ENCODE measurements at regions not wholly inside any gene's neighbourhood (a gene's known extent, or its start where the extent isn't known, plus 50 kb on each side); places are given as distances from the start of the nearest gene placed in this dataset.

DNA sequence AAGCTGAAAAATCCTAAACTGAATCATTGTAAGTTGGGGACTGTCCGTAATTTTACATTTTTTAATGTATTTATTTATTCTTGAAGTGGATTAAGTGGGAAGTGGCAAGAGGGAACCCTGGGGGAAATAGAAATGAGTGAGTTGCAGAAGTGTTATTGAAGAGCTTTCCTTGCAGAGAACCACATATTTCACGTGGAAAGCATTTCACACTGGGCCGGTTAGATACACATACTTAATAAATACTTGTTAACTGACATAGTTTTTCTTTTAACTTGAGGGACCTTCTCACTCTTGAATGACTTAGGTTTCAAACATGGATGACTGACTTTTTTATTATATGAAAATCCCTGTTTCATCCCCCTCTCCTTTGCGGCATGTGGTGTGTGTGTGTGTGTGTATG lies 239.3 kb downstream of the LMO4 start:
- DNase-seq: no peak

DNA sequence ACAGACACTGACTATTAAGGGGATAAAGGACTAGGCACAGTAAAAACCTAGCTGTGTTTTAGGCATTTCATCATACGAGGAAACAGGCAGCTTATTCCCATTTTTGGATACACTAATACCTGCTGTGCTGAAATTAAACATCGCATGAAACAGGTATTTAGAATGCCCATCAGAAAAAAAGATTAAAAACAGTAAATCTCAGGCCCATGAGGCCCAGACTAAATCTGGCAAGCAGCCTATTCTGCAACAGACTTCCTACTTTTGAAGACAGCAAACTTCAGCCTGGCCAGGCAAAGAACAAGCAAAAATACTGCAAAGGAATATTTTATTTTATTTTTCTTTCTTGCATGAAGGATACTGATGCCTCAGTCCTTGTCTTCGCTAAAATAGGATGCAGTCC lies 240.2 kb downstream of the LMO4 start:
- no peak for DNase-seq

DNA sequence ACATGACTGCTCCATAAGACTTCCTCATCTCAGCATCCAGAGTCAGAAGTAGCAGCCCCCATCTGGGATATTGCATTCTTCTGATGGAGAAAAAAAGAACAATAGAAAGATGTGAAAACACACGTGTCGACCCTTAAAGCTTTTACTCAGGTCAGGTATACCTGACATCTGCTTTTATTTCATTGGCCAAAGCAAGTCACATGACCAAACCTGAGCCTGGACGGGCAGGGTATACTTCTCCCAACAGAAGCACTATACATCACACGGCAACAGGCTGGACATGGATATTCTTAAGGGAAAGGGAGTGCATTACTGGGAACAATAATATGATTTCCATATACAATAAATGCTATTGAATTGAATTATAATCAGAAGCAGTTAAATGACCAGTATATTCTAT lies 243.3 kb downstream of the LMO4 start:
- no peak for DNase-seq

DNA sequence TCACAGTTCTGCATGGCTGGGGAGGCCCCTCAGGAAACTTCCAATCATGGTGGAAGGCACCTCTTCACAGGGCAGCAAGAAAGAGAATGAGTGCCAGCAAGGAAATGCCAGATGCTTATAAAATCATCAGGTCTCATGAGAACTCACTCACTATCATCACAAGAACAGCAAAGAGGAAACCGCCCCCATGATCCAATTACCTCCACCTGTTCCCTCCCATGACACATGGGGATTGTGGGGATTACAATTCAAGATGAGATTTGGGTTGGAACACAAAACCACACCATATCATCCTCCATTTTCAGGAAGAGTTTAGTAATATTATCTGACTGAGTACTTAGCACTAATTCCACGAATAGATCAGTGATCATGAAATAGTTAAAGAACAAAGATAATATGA lies 244.2 kb downstream of the LMO4 start:
- no peak for DNase-seq

DNA sequence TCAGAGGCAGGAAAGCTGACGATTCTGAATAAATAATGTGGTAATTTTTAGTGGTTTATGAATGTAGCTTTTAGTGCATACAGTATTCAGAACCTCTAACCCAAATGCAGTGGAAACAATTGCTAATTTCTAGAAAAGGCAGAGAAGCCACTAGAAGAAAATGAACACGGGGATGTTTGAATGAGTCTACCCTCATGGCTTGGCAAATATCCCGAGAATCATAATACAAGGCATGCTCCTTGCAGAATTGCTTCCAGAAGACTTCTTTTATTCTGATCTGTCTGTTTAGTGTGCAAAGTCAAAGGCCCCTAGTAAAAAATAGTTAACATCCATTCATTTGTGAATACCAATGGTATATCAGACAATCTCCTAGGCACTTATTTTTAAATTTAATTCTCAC lies 246.8 kb downstream of the LMO4 start:
- no peak for DNase-seq

DNA sequence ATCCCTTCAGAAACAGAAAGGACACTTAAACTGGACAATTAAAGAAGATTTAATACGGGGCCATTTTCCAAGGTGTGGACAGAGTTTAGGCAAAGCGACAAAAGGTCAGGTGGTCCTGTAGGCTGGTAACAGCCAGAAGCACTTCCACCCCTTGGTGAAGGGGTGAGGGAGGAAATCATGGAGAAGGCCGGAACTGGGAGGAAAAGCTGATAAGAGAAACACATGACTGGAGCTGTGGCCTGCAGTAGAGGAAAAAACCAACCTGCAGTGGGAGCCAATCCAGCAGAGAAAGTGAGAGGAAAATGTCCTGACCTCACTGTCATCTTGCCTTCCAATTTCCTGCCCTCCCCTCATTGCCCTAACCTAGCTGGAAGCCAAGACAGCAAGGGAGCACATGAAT lies 249.8 kb downstream of the LMO4 start:
- no peak for DNase-seq

DNA sequence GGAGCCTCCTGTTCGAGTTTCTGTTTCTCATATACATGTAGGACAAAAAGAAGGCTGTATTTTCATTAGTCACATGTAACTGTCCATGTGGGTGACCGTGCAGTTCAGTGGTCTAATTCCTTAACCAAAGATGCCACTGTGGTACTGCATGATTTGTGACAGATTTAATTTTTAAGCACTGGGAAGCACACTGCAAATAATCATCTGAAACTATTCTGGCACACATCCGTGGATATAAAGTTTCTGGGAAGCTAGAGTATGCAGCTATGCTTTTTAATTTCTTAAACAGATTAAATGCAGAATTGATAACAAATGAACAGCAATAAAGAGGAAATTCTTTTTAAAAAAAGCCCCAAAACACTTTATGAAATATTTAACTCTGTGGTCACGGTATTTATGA lies 254.8 kb downstream of the LMO4 start:
- no peak for DNase-seq

DNA sequence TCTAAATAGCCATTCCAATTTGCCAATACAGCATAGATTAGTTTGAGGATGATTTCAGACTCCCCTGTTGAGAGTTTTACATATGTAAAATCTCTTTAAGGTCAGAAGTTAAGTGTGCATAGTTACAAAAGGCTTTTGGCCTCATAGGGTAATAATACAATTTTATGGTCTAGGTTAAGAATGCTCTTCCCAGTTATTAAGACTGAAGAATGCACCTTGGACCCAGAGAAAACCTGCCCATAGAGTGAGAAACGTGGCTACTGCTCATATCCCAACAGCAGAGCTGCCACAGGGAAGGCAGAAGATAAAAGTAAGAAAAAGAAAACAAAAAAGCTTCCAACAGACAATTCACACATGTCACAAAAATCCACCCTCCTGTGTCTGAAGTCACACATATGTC lies 255.9 kb downstream of the LMO4 start:
- DNase-seq: no peak

DNA sequence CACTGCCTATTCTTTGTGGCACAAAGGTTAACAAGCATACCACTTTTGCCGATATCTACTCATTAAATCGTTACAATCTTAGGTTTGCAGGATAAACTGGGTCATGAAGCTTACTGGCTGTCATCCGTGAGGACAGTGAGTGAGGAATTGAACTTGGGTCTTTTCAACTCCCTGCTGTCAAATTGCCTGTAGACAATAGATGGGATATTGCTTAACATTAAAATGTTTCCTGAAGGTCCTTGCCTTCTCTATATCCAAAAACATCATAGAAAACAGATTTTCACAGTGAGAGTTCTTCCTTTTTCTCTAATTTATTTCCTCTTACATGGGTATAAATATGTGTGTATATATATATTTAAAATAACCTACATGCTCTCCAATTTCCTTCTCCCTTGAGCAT lies 257.8 kb downstream of the LMO4 start:
- no peak for DNase-seq

DNA sequence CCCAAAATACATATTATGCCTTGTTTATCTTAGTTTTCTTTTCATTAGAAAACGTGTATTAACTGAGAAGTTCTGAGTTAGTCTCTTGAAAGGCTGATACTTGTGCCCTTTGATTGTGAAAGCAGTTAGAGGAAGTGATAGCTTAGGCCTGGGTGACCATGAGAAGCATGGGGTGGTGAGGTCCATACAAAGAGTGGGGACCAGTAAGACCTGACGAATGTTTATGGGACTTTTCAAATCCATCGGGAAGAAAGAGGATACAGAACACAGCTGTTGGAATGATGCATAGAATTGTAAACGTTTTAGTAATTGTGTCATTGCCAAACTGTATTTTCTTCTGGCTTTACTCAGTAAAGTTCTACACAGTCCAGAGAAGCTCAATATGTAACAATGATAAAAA lies 259.8 kb downstream of the LMO4 start:
- peak; percentile 72 for DNase-seq

DNA sequence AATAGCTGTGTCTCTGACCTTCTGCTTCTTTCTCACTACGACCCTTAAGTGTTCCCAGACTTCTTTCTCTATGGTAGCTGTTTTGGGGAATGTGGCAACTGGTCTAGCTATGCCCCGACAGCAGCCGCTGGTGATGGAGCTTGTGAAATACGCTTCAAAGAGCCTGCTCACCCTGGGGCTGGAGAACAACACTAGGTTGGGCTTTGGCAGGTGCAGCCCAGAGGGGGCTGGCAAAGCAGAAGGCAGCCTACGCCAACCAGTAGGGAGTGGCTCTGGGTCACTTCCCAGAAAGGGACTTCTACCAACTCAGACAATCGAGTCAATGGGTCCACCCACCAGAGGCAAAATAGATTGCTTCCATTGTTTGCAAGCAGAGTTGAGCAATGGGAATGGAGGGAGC lies 262.8 kb downstream of the LMO4 start:
- no peak for DNase-seq

DNA sequence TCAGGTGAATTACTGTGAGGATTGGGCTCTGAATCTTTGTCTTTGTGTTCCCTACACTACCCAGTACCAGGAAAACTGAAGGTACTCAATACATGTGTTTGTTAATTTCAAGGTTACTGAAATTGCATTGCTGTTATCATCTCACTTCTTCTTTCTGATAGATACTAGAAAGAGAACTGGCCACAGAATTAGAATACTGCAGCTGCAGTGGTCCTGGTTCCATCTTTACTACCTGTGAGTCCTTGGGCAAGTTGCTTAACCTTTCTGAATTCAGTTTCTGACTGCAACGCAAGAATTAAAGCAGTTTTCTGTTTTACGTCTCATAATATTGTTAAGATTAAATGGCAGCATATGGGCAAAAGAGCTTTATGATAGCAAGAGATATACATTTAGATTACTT lies 263.5 kb downstream of the LMO4 start:
- DNase-seq: peak; percentile 52

DNA sequence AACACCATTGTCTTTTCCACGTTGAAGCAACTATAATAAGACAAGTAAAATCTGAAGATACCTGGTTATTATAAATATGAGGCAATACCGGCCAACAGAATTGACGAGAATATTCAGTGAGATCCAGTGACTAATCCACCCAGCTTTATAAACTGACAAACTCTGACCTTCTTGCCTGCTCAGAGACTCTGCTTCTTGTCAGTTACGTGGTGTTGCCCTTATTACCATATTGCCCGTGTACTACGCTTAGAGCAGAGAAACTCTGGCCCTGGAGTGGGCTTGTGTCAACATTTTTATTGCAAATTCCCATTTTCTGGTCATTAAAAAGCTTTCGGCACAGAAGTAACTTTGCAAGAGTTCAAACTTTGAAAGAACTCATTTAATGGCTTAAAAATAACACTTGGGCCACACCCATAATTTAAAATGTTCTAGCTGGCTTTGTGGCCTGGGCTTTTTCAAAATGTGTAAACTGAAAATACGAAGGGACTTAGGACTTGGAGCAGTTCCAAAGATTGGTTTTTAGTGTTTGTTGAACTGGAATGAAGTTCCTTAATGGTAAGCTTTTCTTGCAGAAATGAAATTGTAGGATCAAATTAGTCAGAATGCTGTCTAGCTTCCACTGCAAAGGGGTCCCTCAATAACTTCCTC lies 266.2 kb downstream of the LMO4 start:
- DNase-seq: peak; percentile 82

DNA sequence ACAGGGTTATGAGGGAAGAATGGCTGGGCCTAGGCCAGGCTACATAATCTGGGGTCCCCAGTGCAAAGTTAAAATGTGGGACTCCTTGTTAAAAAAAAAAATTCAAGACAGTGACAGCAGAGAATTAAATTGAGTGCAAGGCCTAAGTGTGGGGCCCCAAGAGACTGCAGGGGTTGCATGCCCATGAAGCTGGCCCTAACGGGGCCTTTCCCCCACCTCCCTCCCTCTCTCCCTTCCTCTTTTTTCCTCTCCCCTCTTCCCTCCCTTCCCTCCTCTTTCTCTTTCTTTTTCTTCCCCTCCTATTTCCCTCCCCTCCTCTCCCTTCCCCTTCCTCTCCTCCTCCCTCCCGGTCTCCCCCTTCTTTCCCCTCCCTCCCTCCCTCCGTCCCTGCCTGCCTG lies 266.7 kb downstream of the LMO4 start:
- no peak for DNase-seq

DNA sequence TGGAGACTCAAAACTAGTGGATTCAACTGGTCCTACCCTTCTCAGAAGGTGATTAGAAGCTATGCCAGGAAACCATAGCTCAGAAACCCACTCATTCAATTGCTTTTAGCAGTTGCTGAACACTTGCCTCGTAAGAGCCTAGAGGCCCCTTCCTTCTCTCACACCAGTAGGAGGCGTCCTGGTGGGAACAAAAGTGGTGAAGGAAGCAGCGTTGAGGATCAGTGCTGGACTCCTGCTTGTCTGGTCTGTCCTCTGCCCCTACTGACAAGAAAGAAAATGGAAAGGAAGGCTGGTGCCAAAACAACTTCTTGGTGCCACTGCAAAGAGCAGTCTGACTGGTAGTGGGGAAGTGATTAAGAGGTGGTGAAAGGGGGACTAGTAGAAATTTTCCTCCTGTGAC lies 269.7 kb downstream of the LMO4 start:
- no peak for DNase-seq

DNA sequence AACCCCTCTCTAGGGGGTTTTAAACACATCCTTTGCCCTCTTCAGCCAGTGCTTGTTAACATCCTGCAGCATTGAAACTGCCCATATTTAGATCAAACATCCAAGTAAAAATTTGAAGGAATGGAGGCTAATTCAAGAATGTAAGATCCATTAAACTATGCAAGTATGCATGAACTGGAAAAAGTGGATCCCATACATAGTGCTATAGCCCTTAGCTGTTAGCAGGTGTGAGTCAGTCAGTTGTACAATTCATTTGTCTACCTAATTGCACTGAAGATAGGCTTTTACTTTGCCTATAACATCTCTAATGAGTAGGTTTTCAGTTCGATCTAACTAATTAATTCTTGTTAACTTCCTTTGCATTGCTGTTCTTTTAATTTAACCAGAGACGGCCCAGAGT lies 270.9 kb downstream of the LMO4 start:
- no peak for DNase-seq

DNA sequence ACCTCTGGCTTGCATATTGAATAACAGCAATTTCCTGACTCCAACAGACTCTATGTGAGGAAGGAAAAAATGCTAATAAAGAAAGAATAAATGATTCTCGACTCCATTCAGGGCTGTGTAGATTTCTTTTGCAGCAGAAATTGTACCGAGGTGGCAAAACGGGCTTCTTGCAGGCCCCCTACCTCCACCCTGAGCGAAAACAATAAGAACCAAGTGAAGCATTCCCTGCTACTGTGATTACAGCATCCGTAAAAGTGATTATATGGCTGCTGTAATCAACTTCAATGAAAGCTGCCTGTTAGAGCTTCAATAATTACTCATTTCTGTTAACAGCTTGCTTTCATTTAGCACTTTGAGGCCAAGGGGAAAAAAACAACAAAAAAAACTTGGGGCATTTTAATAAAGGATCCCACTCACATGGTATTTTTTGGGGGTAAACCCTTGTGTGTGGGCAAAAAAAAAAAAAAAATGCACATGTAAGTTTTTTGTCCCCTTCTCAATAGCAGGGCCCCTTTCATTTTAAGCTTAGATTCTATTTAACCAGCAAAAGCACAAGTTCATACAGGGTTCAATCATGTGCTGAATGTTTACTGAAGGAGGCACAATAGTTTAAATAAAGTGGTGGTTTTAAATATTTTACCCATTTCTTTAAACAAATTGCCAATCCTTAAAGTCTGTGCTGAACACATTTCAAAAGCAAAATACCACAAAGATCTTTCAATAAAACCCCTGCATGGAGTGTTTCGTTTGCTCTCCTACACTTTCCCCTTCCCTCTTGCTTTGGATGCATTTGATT lies 271.6 kb downstream of the LMO4 start:
- no peak for DNase-seq

DNA sequence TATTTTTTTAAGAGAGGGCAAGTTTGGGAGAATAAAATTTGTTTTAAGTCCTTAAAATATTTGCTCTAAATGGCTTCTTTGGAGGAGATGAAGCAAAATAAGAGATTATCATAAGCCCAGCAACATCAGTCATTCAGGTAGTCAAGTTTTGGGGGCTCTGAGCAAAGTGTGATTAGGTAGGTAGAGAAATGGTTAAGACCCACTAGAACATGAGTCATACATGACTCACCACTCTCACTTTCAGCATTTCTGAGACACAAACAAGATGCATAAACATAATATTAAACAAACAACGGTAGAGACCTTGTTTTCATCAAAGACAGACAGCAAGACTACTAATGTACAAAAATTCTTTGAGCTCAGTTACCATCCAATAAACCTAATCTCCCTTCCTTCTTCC lies 272.2 kb downstream of the LMO4 start:
- no peak for DNase-seq

DNA sequence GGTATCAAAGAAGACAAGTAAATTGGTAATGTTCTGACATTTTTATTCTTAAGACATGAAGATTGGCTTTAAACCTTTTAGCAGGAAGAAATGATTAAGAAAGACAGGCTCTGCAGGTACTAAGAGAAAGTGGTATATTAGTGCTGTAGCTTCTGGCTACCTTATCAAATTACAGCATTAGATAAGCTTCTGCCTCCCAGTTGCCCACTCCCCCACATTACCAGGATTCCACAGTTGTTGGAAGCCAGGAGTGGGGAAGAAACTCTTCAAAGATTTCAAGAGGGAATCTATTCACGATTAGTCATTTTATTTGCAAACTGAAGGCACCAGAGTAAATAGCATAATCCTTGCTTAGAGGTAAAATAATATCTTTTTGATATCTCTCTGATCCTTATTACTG lies 274.9 kb downstream of the LMO4 start:
- no peak for DNase-seq

DNA sequence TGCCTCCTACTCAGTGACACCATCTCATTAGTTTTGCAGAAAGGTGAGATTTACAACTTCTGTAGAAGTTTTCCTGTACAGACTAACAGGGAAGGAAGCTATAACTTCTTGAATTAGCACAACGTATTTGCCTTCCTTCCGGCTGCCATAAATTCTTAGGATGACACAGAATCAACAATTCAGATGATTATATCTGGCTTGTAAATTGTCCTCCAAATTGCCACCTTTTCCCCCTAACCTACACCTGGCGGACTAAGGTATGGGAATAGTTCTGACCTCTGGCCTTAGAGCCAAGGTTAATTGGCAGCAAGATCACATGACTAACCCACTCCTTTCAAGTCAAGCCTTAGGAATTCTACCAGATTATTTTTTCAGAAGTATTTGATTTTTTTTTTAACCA lies 284.3 kb downstream of the LMO4 start:
- no peak for DNase-seq

DNA sequence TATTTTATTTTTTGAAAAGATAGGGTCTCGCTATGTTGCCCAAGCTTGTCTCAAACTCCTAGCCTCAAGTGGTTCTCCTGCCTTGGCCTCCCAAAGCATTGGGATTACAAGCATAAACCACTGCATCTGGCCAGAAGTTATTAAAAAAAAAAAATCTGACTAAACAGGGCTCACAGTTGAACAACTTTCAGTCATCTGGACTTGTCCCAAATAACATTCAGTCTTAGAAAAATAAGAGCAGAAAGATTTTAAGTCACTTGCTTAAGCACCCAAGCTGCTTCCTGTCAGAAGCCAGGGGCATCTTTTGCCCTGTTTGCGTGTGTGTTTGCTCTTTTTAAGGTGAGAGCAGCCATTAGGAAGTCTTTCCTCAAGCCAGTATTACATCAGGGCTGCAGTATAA lies 286.8 kb downstream of the LMO4 start:
- DNase-seq: no peak

DNA sequence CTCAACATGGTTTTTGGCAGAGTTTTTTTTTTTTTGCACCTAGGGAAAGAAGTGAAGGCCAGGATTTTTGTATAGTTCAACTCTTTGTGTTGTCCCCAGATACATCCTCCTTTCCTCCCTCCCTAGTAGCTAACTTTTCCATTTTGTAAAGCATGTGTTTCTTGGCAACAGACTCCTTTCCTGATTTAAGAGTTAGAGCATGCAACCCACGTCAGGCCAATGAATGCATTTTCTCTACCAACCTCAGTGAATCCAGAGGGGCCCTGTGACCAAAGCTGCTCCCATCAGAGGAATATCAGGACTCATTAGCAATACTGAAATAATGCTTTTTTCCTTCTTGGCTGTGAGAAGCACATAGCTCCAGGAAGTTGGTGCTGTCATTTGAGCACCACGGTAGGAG lies 287.2 kb downstream of the LMO4 start:
- no peak for DNase-seq

DNA sequence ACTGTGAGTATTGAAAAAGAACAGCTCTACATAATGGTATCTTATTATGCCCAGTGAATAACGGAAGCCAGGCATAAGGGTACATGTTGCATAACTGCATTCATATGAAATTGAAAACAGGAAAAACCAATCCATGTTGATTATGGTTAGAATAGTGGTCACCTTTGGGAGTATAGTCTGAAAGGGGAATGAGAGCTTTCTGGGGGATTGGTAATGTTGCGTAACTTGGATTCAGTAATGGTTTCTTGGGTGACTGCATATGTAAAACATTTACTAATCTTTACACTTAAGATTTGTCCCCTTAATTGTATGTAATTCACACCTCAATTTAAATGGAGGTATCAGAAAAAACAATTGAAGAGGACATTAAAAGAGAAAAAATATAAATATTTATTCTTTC lies 292.1 kb downstream of the LMO4 start:
- peak; percentile 75 for DNase-seq

DNA sequence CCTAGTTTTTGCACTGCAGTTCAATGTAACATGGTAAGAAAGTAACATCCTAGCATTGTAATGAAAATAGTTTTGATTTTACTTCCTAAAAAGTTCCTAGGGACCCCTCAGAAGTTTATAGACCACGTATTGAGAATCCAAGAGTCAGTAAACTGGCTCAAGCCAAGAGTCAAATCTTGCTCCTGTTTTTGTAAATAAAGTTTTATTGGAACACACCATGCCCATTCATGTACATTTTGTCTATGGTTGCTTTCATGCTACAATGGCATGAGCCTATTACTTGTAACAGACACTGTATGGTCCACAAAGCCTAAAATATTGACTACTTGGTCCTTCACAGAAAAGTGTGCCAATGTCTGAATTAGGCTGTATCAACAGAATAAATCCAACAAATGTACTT lies 301.0 kb downstream of the LMO4 start:
- DNase-seq: no peak

DNA sequence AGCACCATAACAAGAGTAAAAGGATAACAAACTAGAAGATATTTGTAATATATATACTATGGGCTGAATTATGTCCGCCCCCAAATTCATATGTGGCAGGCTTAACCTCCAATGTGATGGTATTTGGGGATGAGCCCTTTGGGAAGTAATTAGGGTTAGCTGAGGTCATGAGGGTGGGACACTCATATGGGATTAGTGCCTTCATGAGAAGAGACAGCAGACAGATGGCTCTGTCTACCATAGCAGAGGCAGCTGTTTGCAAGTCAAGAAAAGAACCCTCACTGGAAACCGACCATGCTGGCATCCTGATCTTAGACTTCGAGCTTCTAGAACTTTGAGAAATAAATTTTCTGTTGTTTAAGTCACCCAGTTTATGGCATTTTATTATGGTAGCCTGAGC lies 303.6 kb downstream of the LMO4 start:
- no peak for DNase-seq
